Mesendoderm (in vitro differentiated cells): ENCODE measurements at regions not wholly inside any gene's neighbourhood (a gene's known extent, or its start where the extent isn't known, plus 50 kb on each side); places are given as distances from the start of the nearest gene placed in this dataset.

Experiments used
- DNase-seq: peaks from one replicate; pipeline ENCODE4 v3.0.0; 2013
- H2AK5ac ChIP-seq: 2 replicates; pipeline ENCODE4 v1.6.1; 2013; ENCODE audit warnings: low read length, inconsistent platforms
- H2BK120ac ChIP-seq: 2 replicates; pipeline ENCODE4 v1.6.1; 2013; ENCODE audit warnings: low read depth, mild to moderate bottlenecking, low read length, moderate library complexity, mixed read lengths
- H2BK15ac ChIP-seq: replicated peaks from 2 replicates; pipeline ENCODE4 v1.6.1; 2013; ENCODE audit warnings: low read depth, mild to moderate bottlenecking, moderate library complexity
- H2BK5ac ChIP-seq: 2 replicates; pipeline ENCODE4 v1.6.1; 2013; ENCODE audit warnings: low read length, inconsistent platforms
- H3K18ac ChIP-seq: 2 replicates; pipeline ENCODE4 v1.6.1; 2013; ENCODE audit warnings: mild to moderate bottlenecking, low read length, mixed read lengths
- H3K23ac ChIP-seq: one replicate; pipeline ENCODE4 v1.6.1; 2013; ENCODE audit warnings: low read length
- H3K27ac ChIP-seq: 2 replicates; pipeline ENCODE4 v1.5.1; 2013; ENCODE audit warnings: low read depth, mild to moderate bottlenecking, inconsistent platforms, low read length, moderate library complexity
- H3K27me3 ChIP-seq: 2 replicates; pipeline ENCODE4 v1.6.1; 2013; ENCODE audit warnings: low read length, control low read depth, mild to moderate bottlenecking, inconsistent platforms; ENCODE audit not compliant: insufficient read depth, poor library complexity
- H3K36me3 ChIP-seq: 2 replicates; pipeline ENCODE4 v1.6.1; 2013; ENCODE audit warnings: low read length, inconsistent platforms; ENCODE audit not compliant: control insufficient read depth, insufficient read depth
- H3K4ac ChIP-seq: one replicate; pipeline ENCODE4 v1.6.1; 2013; ENCODE audit warnings: low read depth, mild to moderate bottlenecking, low read length, moderate library complexity
- H3K4me1 ChIP-seq: 2 replicates; pipeline ENCODE4 v1.6.1; 2013; ENCODE audit warnings: low read depth, low read length, inconsistent platforms; ENCODE audit not compliant: control insufficient read depth
- H3K4me2 ChIP-seq: 2 replicates; pipeline ENCODE4 v1.6.1; 2013; ENCODE audit warnings: low read length
- H3K4me3 ChIP-seq: 2 replicates; pipeline ENCODE4 v1.5.1; 2013; ENCODE audit warnings: mild to moderate bottlenecking, low read length
- H3K56ac ChIP-seq: one replicate; pipeline ENCODE4 v1.6.1; 2013; ENCODE audit warnings: low read length
- H3K79me1 ChIP-seq: 2 replicates; pipeline ENCODE4 v1.6.1; 2013; ENCODE audit warnings: low read length, inconsistent platforms
- H3K79me2 ChIP-seq: 2 replicates; pipeline ENCODE4 v1.6.1; 2013; ENCODE audit warnings: mild to moderate bottlenecking, low read length; ENCODE audit not compliant: control insufficient read depth, insufficient read depth
- H3K9ac ChIP-seq: 2 replicates; pipeline ENCODE4 v1.6.1; 2013; ENCODE audit warnings: low read length, inconsistent platforms
- H4K5ac ChIP-seq: one replicate; pipeline ENCODE4 v1.6.1; 2013; ENCODE audit warnings: low read length
- H4K8ac ChIP-seq: one replicate; pipeline ENCODE4 v1.6.1; 2013; ENCODE audit warnings: low read depth, mild to moderate bottlenecking, control low read depth, low read length, moderate library complexity
- WGBS: extraction: QIAGEN DNeasy Blood & Tissue Kit; methylation state at CpG from one replicate; pipeline ENCODE4 v1.1.7; 2013; ENCODE audit warnings: low lambda C conversion rate, missing lambda C conversion rate; ENCODE audit not compliant: insufficient coverage; ENCODE audit errors: extremely low coverage; 5-methylcytosine and 5-hydroxymethylcytosine counted together

DNA sequence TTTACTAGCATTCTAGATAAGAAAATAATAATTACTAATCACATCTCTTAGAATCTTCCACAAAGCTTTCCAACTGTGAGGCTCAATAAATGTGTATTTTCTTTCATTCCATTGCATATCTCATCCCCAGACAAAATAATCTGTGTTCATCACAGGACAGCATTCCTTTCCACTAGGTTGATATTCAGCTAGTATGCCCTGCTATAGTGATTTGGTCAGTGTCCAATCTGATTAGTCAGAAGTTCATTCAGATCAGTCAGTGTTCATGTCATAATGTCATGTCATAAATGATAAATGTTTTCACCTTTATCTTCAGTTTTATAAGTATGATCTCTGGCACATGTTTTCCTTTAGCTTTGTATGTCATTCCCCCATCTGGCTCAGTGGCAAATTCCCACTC lies 611.4 kb downstream of the KCTD8 start:
- Histone ChIP-seq H3K4me2 (no peak overlapping the region), H2BK120ac (no peak overlapping the region), H2BK15ac (no peak overlapping the region), H3K18ac (no peak overlapping the region), H3K79me1 (no peaks in the 10 kb centered on the region), H3K4ac (no peak overlapping the region), H3K4me1 (no peaks in the 10 kb centered on the region), H4K8ac (no peak overlapping the region), H3K9ac (no peak overlapping the region), H3K36me3 (no peaks in the 10 kb centered on the region), H3K56ac (no peak overlapping the region), H2BK5ac (no peak overlapping the region), H4K5ac (no peak overlapping the region), H2AK5ac (no peak overlapping the region), H3K27me3 (no peaks in the 10 kb centered on the region), H3K23ac (no peak overlapping the region), H3K4me3 (no peak overlapping the region), H3K27ac (no peak overlapping the region), H3K79me2 (no peaks in the 10 kb centered on the region)
- no peak for DNase-seq

DNA sequence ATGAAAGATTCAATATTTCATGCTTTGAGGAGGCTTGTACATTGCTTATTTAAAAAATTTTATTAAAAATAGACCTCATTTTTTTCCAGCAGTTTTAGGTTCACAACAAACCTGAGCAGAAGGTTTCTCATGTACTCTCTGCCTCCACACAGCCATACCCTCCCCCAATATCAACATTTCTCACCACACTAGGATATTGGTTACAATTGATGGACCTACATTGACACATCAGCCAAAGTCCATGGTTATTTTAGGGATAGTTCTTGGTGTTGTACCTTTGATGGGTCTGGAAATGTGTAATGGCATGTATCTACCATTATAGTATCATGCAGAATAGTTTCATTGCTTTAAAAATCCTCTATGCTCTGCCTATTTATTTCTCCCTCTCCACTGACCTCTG lies 611.0 kb downstream of the KCTD8 start:
- no peak overlapping the region for H3K27ac ChIP-seq
- no peak overlapping the region for H3K4me3 ChIP-seq
- H3K4me1 ChIP-seq: no peaks in the 10 kb centered on the region
- no peaks in the 10 kb centered on the region for H3K36me3 ChIP-seq
- no peak overlapping the region for H3K18ac ChIP-seq
- no peak overlapping the region for H3K56ac ChIP-seq
- no peak overlapping the region for H2AK5ac ChIP-seq
- H4K5ac ChIP-seq: no peak overlapping the region
- DNase-seq: no peak
- no peak overlapping the region for H3K4me2 ChIP-seq
- H3K27me3 ChIP-seq: no peaks in the 10 kb centered on the region
- no peak overlapping the region for H2BK15ac ChIP-seq
- no peaks in the 10 kb centered on the region for H3K79me1 ChIP-seq
- H3K9ac ChIP-seq: no peak overlapping the region
- no peak overlapping the region for H4K8ac ChIP-seq
- no peak overlapping the region for H2BK5ac ChIP-seq
- no peak overlapping the region for H3K4ac ChIP-seq
- H2BK120ac ChIP-seq: no peak overlapping the region
- no peak overlapping the region for H3K23ac ChIP-seq
- no peaks in the 10 kb centered on the region for H3K79me2 ChIP-seq

- Histone ChIP-seq H3K79me1 (no peaks in the 10 kb centered on the region), H3K27me3 (no peaks in the 10 kb centered on the region), H2AK5ac (no peak overlapping the region), H3K4me1 (no peaks in the 10 kb centered on the region), H4K8ac (no peak overlapping the region), H3K23ac (no peak overlapping the region), H3K4me2 (no peak overlapping the region), H2BK120ac (no peak overlapping the region), H3K79me2 (no peaks in the 10 kb centered on the region), H4K5ac (no peak overlapping the region), H3K4ac (no peak overlapping the region), H3K18ac (no peak overlapping the region), H2BK15ac (no peak overlapping the region), H3K9ac (no peak overlapping the region), H3K27ac (no peak overlapping the region), H3K56ac (no peak overlapping the region), H2BK5ac (no peak overlapping the region), H3K4me3 (no peak overlapping the region), H3K36me3 (no peaks in the 10 kb centered on the region)
- WGBS: no CpG with 5 or more reads among the region's 1 CpG
- no peak for DNase-seq
Measured at GRCh38 chr4:43842594-43842993, 606.0 kb downstream of the KCTD8 start.

DNA sequence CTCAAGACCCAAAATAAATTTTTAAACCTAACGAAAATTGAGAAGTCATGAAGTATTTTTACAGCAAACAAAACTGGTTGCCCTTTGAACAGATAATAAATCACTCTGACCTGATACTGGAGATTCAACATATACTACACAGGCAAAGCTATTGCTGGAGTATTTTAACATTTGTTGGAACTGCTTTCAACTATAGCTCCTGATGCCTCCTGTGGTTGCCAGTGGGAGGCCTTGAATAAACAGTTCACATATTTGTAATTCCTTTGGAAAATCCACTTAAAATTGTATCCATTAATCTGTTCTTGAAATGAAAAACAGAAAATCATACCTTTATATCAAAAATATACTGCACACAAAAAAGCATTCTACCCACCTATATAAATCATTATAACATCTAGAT lies 605.1 kb downstream of the KCTD8 start:
- WGBS: no CpG with 5 or more reads among the region's 1 CpG
- no peak overlapping the region for H3K4me2 ChIP-seq
- H2BK15ac ChIP-seq: no peak overlapping the region
- H4K8ac ChIP-seq: no peak overlapping the region
- no peaks in the 10 kb centered on the region for H3K36me3 ChIP-seq
- no peak overlapping the region for H3K4me3 ChIP-seq
- H2AK5ac ChIP-seq: no peak overlapping the region
- no peak overlapping the region for H3K18ac ChIP-seq
- no peaks in the 10 kb centered on the region for H3K79me1 ChIP-seq
- no peaks in the 10 kb centered on the region for H3K27me3 ChIP-seq
- H3K4me1 ChIP-seq: no peaks in the 10 kb centered on the region
- no peaks in the 10 kb centered on the region for H3K79me2 ChIP-seq
- H2BK5ac ChIP-seq: no peak overlapping the region
- peak; percentile 31 for DNase-seq
- H2BK120ac ChIP-seq: no peak overlapping the region
- H3K56ac ChIP-seq: no peak overlapping the region
- no peak overlapping the region for H3K4ac ChIP-seq
- H3K27ac ChIP-seq: no peak overlapping the region
- no peak overlapping the region for H4K5ac ChIP-seq
- no peak overlapping the region for H3K23ac ChIP-seq
- H3K9ac ChIP-seq: no peak overlapping the region

DNA sequence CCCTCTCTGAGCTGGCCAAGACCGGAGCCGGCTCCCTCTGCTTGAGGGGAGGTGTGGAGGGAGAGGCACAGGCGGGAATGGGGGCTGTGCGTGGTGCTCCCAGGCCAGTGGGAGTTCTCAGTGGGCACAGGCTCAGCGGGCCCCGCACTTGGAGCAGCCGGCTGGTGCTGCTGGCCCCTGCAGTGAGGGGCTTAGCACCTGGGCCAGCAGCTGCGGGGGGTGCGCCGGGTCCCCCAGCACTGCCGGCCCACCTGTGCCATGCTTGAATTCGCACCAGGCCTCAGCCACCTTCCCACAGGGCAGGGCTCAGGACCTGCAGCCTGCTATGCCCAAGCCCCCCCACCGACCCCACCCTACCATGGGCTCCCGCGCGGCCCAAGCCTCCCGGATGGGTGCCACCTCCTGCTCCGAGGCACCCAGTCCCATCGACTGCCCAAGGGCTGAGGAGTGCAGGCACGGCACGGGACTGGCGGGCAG lies 602.5 kb downstream of the KCTD8 start:
- no peak overlapping the region for H3K56ac ChIP-seq
- no peaks in the 10 kb centered on the region for H3K4me1 ChIP-seq
- no peak overlapping the region for H3K4me2 ChIP-seq
- H2BK120ac ChIP-seq: no peak overlapping the region
- H3K79me1 ChIP-seq: no peaks in the 10 kb centered on the region
- no peak overlapping the region for H4K8ac ChIP-seq
- no peak overlapping the region for H3K23ac ChIP-seq
- no peaks in the 10 kb centered on the region for H3K79me2 ChIP-seq
- H4K5ac ChIP-seq: no peak overlapping the region
- H3K18ac ChIP-seq: no peak overlapping the region
- no peaks in the 10 kb centered on the region for H3K36me3 ChIP-seq
- H3K4me3 ChIP-seq: no peak overlapping the region
- no peak overlapping the region for H2BK15ac ChIP-seq
- DNase-seq: no peak
- H2BK5ac ChIP-seq: no peak overlapping the region
- H3K27ac ChIP-seq: no peak overlapping the region
- H2AK5ac ChIP-seq: no peak overlapping the region
- H3K4ac ChIP-seq: no peak overlapping the region
- H3K9ac ChIP-seq: no peak overlapping the region
- no CpG with 5 or more reads among the region's 22 CpGs for WGBS
- no peaks in the 10 kb centered on the region for H3K27me3 ChIP-seq

- H4K5ac ChIP-seq: no peak overlapping the region
- no CpG with 5 or more reads among the region's 7 CpGs for WGBS
- H2BK15ac ChIP-seq: no peak overlapping the region
- no peaks in the 10 kb centered on the region for H3K79me1 ChIP-seq
- no peak for DNase-seq
- no peaks in the 10 kb centered on the region for H3K4me1 ChIP-seq
- H2BK120ac ChIP-seq: no peak overlapping the region
- H3K36me3 ChIP-seq: no peaks in the 10 kb centered on the region
- no peak overlapping the region for H3K4me3 ChIP-seq
- H3K23ac ChIP-seq: no peak overlapping the region
- no peak overlapping the region for H3K4ac ChIP-seq
- no peak overlapping the region for H2BK5ac ChIP-seq
- H3K56ac ChIP-seq: no peak overlapping the region
- H4K8ac ChIP-seq: no peak overlapping the region
- no peak overlapping the region for H2AK5ac ChIP-seq
- H3K79me2 ChIP-seq: no peaks in the 10 kb centered on the region
- no peak overlapping the region for H3K9ac ChIP-seq
- H3K4me2 ChIP-seq: no peak overlapping the region
- no peak overlapping the region for H3K27ac ChIP-seq
- H3K27me3 ChIP-seq: no peaks in the 10 kb centered on the region
- H3K18ac ChIP-seq: no peak overlapping the region
Measured at GRCh38 chr4:43853565-43854264, 594.9 kb downstream of the KCTD8 start.
